ENCODE measurements at regions not wholly inside any gene's neighbourhood (a gene's known extent, or its start where the extent isn't known, plus 50 kb on each side); places are given as distances from the start of the nearest gene placed in this dataset.

- in situ Hi-C loops (cut with MboI; ENCODE audit: low sequenced_read_pairs, unreplicated experiment): no loop called here
- TF ChIP-seq CTCF (IDR thresholded peaks at IDR 0.05; ENCODE audit: borderline replicate concordance, control extremely low read depth, extremely low read depth, insufficient read depth, missing control alignments): no peak
- no peak for DNase-seq (ENCODE audit: low spot score)
Measured at GRCh38 chr2:88252111-88252510, 82.0 kb downstream of the THNSL2 start.

- in situ Hi-C loops (cut with MboI; ENCODE audit: low sequenced_read_pairs, unreplicated experiment): no loop called here
- no peak for DNase-seq (ENCODE audit: low spot score)
- no peak for TF ChIP-seq CTCF (IDR thresholded peaks at IDR 0.05; ENCODE audit: borderline replicate concordance, control extremely low read depth, extremely low read depth, insufficient read depth, missing control alignments)
Measured at GRCh38 chr2:88250404-88250803, 80.3 kb downstream of the THNSL2 start.

GRCh38 chr2:88248280-88248828, 78.2 kb downstream of the THNSL2 start:
- TF ChIP-seq CTCF (IDR thresholded peaks at IDR 0.05; ENCODE audit: borderline replicate concordance, control extremely low read depth, extremely low read depth, insufficient read depth, missing control alignments): no peak
- DNase-seq (ENCODE audit: low spot score): no peak
- in situ Hi-C loops (cut with MboI; ENCODE audit: low sequenced_read_pairs, unreplicated experiment): no loop called here

- no peak for DNase-seq (ENCODE audit: low spot score)
- in situ Hi-C loops (cut with MboI; ENCODE audit: low sequenced_read_pairs, unreplicated experiment): no loop called here
- TF ChIP-seq CTCF (IDR thresholded peaks at IDR 0.05; ENCODE audit: borderline replicate concordance, control extremely low read depth, extremely low read depth, insufficient read depth, missing control alignments): no peak
Measured at GRCh38 chr2:88247531-88247930, 77.4 kb downstream of the THNSL2 start.

- DNase-seq (ENCODE audit: low spot score): no peak
- in situ Hi-C loops (cut with MboI; ENCODE audit: low sequenced_read_pairs, unreplicated experiment): no loop called here
- TF ChIP-seq CTCF (IDR thresholded peaks at IDR 0.05; ENCODE audit: borderline replicate concordance, control extremely low read depth, extremely low read depth, insufficient read depth, missing control alignments): no peak
Measured at GRCh38 chr2:88245109-88245508, 75.0 kb downstream of the THNSL2 start.

GRCh38 chr2:88239781-88240180, 69.6 kb downstream of the THNSL2 start:
- DNase-seq (ENCODE audit: low spot score): no peak
- in situ Hi-C loops (cut with MboI; ENCODE audit: low sequenced_read_pairs, unreplicated experiment): no loop called here
- no peak for TF ChIP-seq CTCF (IDR thresholded peaks at IDR 0.05; ENCODE audit: borderline replicate concordance, control extremely low read depth, extremely low read depth, insufficient read depth, missing control alignments)

GRCh38 chr2:88236666-88237065, 66.5 kb downstream of the THNSL2 start:
- TF ChIP-seq CTCF (IDR thresholded peaks at IDR 0.05; ENCODE audit: borderline replicate concordance, control extremely low read depth, extremely low read depth, insufficient read depth, missing control alignments): no peak
- in situ Hi-C loops (cut with MboI; ENCODE audit: low sequenced_read_pairs, unreplicated experiment): no loop called here
- DNase-seq (ENCODE audit: low spot score): no peak
